HG02571 (cell line): ENCODE measurements at regions not wholly inside any gene's neighbourhood (a gene's known extent, or its start where the extent isn't known, plus 50 kb on each side); places are given as distances from the start of the nearest gene placed in this dataset.

Source experiments
- ATAC-seq: cut with Tn5 transposase; IDR thresholded peaks from one replicate; pipeline ENCODE4 v1.9.1; 2021; ENCODE audit warnings: mild to moderate bottlenecking, moderate library complexity; ENCODE audit not compliant: unreplicated experiment

DNA sequence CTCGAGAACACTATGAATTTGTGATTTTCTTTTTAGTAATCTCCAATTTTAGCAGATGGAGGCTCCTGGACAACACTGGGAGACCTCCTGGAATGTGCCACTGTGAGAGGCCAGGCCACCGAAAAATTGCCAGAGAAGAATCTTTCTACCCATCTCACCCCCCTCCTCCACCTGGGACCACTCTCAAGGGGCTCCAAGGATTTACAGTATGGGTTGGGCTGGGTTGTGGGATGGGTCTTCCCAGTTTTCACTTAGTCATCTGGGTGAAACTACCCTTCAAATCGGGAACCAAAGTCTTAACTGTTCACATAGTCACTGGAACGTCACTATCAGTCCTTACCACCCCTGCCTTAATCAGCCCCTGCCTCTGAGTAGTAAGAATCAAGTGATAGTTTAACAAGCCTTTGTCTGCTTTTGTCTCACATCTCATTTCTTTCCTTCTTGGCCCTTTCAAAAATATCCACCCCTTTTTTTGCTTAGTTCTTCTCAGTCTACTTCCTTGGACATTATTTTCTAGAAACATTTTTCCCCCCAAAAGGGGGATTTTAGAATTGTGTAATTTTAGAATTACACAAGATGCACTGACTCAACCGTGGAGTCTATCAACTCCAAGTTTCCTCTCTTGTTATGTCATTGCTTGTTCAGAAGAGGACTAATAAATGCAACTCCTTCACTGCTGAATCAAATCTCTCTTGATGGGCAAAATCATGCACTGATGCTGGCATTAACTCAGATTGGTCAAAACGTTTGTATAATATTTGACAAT, 148.2 kb upstream of the MOCS1 start:
- ATAC-seq, result no peak

DNA sequence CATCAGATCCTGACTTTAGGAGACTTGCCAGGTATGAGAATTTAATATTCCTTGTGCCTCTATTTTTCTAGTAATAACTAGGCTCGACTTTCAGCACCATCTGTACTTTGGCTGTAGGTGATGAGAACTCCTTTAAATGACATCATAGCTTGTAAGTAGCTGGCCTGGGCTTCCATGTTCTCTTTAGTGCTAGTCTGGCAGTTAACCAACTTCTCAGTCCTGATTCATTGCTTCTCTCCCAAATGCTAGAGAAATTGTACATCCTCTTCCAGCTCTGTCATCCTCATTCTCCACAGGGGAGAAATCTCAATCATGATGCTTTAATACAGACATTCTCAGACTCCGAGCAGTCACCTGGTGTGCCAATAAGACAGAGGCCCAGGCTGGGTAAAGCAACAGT, 143.5 kb upstream of the MOCS1 start:
- ATAC-seq, result no peak

DNA sequence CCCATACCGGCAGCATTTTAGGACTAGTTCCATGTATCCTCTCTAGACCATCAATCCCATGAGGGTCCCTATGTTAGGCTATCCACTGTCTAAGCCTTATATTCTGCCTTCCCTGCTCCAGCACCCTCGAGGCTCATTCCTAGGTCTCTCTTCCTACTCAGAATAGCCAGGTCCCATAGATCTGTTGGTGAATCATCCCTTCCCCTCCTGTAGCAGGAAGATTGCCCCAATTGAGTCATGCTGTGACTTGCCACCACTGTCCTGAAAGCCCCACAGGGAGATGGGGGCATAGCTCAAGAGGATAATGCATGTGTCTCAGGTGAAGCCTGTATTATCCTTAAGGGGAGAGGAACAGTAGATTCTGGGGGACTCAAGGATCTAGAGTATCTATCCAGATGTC, 143.1 kb upstream of the MOCS1 start:
- no peak for ATAC-seq

DNA sequence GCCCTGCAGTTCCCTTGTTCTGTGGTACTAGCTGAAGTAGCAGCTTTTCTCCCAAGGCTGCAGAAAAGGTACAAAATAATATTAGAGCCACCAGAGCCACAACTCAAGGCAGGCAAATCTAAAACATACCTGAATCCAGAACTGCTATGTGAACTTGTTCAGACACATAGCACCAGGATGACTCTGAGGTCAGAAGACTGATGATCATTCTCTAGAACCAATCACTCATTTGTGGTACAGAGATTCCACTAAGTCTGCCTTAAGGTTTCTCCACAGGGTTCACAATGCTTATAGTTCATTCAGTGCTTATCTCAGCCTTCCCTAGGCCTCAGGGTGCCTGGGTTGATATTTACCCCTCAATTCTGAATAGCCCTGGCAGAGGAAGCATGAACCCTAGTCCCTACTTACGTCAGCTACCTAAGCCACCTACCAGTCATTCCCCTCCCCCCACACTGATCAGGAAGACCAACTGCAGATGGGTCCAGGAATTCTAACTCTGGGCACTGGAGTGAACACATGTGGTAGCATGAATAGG, 140.9 kb upstream of the MOCS1 start:
- ATAC-seq, result no peak

DNA sequence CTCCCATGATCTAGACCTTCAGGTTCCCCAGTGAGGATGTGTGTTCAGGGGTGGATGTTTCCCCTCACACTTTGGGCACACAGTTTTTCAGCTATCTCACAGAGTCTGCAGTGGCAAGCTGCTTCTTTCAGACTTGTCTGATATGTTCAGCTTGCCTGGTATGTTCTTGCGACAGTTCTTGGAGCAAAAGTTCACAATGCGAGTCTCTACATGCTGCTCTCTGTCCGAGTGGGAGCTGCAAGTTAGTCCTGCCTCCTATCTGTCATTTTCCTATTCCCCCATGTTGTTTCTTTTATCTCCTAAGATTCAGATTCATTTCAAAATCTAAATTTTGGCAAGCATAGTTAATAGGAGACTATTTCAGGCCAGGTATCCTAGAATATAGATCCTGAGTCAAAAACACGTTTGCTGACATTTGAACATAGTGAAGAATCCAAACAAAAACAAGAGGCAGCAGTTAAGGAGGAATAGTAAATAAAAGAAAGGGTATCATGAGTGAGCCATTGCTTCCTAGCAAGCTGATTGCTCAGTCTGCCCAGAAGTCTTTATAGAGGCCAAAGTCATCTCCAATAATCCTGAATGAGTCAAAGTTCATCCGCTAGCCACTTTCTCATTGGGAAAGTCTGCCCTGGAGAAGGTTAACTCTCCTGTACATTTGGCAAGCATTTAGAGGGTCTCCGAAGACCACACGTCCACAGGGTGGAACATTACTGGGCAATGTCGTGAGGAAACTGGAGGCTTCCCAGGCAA, 140.2 kb upstream of the MOCS1 start:
- no peak for ATAC-seq

DNA sequence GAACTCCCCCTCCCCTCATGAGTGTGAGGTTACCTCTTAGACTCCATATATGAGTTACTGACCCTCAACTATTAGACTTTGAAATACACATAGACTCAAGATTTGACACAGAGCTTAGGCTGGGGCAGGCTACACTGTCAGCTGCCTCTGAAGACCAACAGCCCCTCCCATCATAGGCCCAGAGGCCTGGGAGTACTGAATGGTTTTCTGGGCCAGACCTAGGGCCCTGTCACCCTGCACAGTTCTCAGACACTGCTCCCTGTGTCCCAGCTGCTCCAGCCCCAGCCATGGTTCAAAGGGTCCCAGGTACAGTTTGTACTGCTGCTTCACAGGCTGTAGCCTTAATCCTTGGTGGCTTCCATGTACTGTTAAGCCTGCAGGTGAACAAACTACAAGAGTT, 132.1 kb upstream of the MOCS1 start:
- no peak for ATAC-seq

DNA sequence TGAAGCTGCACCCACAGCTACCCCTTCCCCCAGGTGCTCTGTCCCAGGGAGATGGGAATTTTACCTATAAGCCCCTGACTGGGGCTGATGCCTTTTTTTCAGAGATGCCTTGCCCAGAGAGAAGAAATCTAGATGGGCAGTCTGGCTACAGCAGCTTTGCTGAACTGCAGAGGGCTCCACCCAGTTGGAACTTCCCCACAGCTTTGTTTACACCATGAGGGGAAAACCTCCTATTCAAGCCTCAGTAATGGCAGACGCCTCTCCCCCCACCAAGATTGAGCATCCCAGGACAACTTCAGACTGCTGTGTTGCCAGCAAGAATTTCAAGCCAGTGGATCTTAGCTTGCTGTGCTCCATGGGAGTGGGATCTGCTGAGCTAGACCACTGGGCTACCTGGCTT, 122.6 kb upstream of the MOCS1 start:
- no peak for ATAC-seq

DNA sequence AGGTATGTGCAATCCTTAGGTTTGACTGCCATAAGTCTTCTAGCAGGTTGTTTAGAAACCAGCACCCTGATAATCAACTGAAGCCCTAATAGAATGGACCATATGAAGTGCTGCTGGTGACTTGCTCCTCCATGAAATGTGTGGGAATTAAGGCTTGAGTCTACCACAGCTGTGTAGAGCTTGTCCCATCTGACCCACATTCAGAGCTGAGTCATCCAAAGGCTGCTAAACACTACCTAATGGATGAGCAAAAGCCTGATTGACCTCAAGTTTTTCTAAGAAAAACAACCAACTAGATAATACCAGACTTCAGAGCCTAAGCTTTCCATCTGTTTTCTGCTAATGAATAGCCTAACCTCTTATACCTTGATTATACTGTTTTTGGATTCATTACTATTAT, 120.3 kb upstream of the MOCS1 start:
- ATAC-seq, result no peak

DNA sequence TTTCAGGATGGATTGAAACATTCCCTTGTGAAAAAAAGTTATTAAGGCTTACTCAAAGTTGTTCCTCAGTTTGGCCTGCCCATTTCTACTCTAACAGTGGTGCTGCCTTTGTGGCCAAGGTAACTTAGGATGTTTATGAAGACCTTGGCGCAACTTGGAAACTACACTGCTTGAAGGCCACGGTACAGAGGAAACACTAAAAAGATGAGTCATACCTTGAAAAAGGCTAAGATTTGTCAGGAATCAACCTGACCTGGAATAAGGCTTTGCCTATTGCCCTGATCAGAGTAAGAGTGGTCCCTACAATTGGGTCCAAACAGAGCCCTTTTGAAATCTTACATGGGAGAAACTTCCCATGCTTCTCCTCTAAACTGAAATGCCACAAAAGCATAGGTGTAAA, 119.9 kb upstream of the MOCS1 start:
- no peak for ATAC-seq

DNA sequence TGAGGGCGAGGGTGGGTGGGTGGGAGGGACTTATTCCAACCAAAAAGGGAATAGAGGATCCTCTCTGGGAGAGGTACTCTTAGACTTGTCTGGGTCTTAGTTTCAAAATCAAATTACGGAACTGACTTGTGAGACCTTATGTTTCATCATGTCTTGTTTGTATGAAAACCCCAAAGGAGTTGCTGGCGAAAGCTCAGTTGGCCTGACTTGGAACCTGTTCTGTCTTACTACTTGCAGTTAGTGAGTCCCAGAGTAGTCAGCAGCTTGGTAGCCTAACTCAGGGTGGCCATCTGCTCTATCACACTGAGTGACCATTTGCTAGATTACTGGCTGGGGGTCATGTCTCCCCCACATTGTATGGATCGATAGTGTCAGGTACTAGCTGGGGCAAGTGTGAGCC, 114.9 kb upstream of the MOCS1 start:
- ATAC-seq, result no peak

DNA sequence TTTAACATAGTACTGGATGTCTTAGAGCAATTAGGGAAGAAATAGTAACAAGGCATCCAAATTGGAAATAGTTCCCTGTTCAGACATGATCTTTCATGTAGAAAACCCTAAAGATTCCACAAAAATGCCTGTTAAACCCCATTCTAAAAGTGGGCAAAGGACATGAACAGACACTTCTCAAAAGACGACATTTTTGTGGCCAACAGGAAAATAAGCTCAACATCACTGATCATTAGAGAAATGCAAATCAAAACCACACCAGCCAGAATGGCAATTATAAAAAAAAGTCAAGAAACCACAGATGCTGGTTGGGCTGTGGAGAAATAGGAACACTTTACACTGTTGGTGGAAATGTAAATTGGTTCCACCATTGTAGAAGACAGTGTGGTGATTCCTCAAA, 109.9 kb upstream of the MOCS1 start:
- no peak for ATAC-seq

DNA sequence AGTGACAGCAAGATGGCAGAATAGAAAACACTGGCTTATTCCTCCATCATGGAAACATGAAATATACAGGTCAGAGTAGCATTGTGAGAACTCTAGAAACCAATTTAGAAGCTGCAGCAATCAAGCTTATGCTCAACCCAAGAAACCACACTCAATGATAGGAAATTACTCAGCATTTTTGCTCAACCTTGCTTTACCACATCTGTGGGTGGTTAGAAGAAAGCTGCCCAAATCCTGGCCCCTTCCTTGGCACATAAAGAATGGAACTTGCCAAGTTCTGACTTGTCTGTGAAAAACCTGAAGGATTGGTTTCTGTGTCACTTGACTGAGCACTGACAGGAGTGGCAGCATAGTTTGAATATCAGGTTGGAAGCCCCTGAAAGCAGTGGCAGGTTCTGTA, 108.0 kb upstream of the MOCS1 start:
- ATAC-seq, result no peak

DNA sequence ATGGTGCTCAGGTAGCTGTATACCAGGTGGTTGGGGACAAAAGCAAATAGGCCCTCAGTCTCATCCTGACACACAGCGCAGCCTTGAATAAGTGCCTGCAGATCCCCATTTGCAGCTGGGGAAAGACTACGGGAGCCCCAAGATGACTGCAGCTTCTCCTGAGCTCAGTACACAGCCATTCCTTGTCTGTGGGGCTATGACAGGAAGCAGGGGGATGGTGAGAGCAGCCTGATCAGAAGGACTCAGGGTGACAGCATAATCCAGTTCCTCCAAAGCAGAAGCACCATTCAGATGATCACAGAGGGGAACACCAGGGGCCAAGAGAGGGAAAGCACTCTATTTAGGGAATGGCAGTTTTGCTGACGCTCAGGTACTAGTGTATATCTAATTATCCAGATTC, 104.8 kb upstream of the MOCS1 start:
- ATAC-seq, result no peak

DNA sequence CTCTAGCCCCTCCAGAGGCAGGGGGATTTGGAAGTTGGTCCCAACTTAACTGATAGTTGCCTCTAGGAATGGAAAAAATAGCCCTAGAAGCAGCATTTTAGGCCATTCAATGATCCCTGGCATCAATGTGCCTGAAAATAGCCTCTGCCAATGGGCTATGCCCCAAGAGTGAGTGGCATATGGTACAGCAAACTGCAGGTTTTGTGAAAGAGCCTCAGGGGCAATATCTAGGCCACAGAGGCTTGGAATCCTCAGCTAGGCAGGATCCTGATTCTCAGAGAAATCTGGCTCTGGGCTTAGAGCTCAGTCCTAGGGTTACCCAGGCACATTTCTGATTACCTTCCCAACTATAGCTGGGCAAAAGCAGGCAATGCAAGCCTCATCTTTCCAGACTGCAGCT, 104.4 kb upstream of the MOCS1 start:
- ATAC-seq, result no peak

DNA sequence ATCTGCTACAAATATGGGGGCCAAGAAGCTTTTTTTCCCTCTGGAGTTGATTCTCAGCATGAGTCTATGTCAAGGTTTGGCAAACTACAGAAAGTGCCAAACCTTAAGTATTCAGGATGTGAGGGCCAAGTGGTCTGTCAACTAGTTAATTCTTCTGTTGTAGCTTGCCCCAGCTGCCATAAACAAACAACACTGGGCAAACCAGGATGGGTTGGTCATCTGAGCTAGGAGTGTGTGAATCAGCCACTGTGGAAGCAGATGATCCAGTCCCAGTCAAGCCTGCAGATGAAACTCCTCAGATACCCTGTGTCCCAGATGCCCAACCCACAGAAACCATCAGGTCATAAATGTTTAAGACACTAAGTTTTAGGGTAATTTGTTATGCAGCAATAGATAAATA, 103.0 kb upstream of the MOCS1 start:
- ATAC-seq, result no peak

DNA sequence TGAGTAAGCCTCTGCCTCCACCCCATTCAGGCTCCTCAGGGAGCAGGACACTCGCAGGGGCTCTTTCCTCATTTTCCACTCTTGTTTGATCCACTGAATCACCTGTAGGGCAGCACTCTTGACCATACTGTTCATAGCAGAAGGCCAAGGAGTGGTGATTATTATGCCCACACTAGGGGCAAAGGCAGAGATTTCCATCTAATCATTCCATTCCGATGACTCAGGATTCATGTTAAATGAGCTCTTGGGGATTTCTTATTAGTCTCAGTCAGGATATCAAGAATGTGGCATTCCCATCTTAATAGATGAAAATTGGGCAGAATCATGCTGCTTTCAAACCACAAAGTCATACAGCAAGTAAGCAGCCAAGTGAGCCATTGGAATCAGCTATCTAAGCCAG, 101.9 kb upstream of the MOCS1 start:
- no peak for ATAC-seq

DNA sequence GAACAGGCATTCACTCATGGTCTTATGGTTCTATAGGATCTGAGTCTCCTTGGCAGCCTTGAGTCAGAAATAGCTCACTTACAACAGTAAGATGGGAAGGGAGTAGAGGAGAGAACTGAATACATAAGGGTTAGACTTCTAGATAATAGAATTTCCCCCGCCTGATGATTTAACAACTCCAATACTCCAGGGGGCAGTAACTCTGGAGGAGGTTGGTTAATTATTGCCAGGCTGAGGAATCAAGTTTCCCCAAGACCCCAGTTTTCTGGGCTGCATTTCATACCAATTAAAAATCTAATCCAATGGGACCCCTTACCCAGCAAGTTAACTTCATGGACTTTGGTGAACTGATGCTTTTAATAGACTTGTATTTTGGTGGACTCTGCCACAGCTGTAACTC, 94.2 kb upstream of the MOCS1 start:
- ATAC-seq, result no peak

DNA sequence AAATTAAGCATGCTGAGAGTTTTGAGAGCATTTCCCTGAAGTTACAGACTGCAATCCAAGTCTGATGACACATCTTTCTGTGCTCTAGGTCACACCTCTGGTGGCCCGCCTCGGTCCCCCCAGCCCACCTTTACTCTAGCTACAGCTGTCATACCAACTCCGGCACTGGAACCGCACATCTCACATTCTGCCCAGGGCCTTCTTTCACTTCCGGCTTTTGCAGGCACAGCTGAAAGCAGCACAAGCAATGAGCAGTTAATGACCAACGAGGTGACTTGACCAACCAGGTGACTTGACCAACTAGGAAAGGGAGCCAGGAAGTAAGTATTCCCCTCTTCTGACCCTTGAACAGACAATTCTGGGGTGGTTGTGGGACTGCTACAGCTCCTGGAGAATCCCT, 88.6 kb upstream of the MOCS1 start:
- ATAC-seq, result no peak

DNA sequence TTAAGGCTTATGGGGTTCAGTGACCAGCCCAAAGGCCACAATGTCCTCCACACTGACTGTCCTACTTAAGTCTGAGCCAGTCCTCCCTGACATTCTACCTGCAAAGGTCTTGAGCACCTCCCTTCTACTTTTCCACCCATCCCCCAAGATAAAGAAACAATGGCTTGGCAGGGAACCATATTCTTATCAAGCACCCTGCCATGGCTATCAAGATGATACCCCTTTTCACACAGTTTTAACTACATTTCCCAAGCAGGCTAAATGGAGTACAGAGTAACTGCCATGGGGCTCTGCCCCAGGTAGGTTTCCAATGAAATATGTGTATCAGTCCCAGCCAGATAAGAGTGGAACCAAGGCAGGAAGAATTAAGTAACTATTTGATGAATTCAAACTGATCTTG, 85.9 kb upstream of the MOCS1 start:
- no peak for ATAC-seq

DNA sequence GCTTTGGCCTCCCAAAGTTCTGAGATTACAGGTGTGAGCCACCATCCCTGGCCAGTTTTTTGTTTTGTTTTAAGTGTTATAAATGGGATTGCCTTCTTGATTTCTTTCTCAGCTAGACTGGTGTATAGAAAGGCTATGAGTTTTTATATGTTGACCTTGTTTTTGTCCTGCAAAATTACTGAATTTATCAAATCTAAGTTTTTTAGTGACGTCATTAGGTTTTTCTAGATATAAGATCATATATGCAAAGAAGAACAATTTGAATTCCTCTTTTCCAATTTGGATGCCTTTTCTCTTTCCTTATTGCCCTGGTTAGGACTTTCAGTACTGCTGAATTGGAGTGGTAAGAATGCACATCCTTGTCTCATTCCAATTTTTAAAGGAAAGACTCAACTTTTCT, 81.3 kb upstream of the MOCS1 start:
- no peak for ATAC-seq

DNA sequence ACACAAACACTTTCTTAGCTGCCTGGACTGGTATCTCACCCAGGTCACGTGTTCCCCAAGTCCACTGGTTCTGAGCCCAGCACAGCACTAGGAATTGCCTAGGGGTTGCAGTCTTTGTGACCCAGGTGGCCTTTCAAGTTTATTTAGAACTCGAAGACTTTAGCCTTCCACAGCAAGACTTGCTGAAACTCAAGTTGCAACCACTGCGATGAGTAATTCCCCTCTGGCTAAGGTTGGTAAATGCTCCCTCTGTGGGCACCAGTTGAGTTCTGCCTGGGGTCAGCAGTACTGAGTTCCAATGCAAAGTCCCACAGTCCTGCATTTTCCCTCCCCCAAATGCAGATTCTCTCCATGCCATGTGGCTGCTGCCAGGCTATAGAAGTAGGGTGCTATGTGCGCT, 77.6 kb upstream of the MOCS1 start:
- no peak for ATAC-seq

DNA sequence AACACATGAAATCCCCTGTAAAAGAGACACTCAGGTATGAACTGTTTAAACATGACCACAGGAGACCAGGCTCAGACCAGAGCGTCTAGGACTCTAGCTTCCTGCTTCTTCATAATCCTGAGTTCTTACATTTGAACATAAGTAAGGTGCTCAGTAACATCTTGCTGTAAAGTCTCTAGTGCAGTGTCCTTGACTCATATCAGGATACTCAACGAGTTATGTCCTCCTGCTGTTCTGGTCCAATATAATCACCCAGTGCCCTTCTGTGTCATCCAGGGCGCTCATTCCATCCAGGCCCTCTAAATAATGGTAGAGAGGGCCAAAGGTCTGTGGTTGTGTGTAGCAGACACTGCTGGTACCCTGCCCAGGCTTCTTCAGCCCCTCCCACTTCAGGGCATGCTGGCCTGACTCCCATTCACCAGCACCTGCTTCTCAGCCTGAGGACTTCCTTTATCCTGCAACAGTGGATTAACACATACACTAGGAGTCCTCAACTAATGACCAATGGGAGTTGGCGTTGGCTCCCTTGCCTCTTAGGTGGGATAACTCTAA, 66.8 kb upstream of the MOCS1 start:
- ATAC-seq, result no peak
